GM18870 (cell line): ENCODE measurements at regions not wholly inside any gene's neighbourhood (a gene's known extent, or its start where the extent isn't known, plus 50 kb on each side); places are given as distances from the start of the nearest gene placed in this dataset.

Experiments
- ATAC-seq: cut with Tn5 transposase; IDR thresholded peaks from one replicate; pipeline ENCODE4 v1.9.1; 2021; ENCODE audit warnings: moderate library complexity; ENCODE audit not compliant: unreplicated experiment

DNA sequence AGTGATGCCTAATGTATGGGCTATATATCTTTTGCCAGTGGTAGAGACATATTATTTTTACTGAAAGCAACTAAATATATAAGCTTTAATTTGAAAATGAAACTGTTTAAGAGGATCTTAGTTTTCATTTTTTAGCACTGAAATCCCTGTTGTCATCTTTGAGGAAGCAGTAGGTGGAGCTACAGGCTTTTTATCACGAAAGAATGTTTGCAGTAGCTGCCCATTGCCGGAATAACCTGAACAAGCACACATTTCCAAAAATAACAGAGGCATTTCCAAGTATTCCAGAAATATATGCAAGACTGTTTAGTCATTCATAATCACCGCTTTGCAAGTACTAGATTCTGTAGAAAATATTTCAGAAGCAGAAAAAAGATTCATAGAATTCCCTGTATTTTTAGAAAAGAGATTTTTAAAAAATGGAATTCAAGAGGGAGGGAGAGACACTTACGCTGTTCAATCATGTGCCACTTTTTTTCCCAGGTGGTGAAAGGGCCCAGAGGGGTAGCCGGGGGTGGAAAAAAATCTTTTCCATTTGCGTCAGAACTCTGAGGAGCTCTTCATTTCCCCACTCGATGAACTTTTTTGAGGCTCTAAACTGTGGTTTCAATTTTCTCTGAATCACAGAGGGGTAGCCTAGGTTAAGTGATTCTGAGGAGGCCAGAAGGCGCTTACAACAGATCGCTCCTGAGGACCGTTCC lies 142.5 kb upstream of the FERMT1 start:
- ATAC-seq, result no peak

DNA sequence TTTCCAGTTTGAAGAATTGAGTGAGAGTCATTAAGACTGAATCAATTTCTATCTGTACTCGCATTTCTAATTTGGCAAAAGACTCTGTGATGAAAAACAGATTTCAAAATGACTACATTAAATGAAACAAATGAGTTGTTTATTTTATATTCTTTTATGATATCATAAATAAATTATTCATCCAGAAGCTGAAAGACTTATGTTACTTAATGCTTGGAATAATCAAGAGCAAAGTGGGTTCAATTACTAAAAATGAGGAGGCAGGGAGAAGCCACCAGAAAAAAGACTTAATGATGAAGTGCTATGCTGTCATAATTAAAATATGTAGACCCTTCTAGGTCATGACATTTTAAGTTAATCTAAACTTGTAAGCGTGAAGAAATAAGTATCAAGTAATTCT lies 130.6 kb upstream of the FERMT1 start:
- no peak for ATAC-seq

GRCh38 chr20:6245436-6245835 lies 122.6 kb upstream of the FERMT1 start:
- no peak for ATAC-seq

DNA sequence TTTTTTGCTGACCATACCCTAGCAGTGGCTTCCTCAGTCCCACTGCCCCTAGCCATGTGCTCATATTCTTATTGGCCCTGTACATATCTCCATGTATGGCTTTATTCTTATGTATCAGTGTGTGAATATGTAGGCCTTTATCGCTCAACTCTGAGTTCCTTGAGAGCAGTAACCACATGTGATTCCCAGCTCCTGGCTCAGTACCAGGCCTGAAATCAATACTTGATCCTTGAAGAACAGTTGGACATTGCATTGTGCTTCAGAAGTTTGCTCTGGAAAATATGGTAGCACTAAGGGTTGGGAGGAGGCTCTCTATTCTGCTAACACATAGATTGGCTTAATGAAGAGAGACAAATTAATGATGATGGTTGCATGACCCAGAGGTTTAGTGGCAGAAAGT lies 118.8 kb upstream of the FERMT1 start:
- no peak for ATAC-seq

DNA sequence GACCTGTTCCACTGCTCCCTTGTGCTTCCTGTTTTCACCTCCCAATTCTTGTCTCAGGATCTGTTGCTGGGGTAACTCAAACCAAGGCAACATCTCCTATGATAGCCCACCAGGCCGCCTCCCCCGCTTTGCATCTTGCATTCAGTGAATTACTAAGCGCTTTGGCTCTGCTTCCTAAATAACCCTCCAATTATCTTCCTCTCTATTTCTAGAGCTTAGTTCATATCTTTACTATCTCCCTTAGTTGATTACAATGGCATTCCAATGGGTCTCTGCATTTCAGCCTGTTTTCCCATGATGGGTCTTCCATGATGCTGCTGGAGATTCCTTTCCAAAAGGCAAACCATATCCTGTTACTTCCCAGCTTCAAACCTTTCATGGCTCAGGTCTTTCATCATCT lies 117.2 kb upstream of the FERMT1 start:
- ATAC-seq, result no peak

DNA sequence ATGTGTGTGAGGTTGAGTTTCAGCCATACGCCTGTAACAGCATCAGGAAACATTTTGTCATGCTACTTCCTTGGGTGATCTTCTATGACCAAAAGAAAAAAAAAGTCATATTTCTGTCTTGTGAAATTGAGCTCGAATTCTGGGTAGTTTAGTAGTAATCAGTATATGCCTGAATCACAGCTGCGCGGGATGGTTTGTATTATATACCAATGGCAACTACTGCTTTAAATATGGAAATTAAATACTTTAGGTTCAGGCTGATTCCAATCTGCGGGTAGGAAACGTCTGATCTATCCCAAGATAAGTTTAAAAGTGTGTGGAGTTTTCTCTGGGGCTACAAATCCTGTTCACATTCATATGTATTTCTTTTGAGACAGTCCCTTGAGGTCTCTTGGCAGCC lies 115.6 kb upstream of the FERMT1 start:
- no peak for ATAC-seq

- ATAC-seq, result no peak
Observed at GRCh38 chr20:6235510-6235909, 112.7 kb upstream of the FERMT1 start.

DNA sequence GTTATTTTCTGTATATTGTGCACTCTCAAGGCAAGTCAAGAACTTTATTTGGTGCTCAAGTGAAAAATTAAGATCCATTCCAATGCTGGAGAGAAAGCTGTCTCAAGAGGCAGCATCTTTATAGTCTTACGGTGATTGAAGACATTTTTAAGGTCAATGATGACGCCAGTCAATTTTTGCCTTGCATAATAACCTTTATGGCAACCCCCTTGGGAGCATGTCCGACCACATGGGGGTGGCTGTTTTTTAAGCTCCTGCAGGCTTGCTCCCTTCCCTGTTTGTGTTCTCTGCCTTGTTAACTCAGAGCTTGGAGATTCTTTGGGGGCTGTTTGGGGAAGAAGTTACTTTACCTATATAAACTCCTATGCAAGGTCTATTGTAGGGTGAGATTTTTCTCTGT lies 109.6 kb upstream of the FERMT1 start:
- no peak for ATAC-seq

DNA sequence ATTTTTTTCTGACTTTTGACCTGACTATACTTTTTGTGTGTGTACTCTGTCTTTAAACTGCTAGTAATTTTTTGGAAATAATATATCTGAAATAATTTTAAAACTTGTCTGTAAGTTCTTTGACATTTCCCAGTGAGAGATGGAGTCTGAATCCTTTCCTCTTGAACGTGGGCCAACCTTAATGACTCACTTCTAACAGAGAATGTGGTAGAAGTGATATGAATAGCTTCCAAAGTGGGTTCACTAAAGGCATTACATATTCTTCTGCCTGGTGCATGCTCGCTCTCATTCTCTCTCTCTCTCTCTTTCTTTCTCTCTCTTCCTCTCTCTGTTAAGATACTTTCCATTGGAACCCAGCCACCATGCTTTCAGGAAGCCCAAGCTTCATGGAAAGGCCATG lies 108.7 kb upstream of the FERMT1 start:
- ATAC-seq, result no peak

DNA sequence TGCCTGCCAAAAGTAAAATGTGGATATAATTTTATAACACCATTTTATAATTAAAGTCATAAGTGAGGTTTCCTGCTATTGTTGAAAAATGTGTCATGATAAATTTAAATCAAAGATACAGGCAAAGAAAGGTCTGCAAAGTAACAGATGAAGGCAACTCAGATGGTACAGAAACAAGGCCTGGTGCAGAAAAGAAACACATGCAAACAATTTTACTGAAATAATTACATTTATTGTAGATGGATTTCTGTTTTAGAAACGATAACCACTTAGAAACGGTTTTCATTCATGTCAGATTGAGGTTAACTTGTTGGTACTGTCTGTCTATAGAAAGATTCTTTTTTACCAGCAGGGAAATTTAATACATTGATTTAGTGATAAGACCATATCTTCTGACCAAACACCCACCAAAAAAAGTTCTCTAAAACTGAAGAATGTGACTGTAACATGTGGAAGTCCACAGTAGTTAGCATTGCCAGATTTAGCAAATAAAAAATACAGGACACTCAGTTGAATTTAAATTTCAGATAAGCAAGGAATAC lies 105.5 kb upstream of the FERMT1 start:
- no peak for ATAC-seq

DNA sequence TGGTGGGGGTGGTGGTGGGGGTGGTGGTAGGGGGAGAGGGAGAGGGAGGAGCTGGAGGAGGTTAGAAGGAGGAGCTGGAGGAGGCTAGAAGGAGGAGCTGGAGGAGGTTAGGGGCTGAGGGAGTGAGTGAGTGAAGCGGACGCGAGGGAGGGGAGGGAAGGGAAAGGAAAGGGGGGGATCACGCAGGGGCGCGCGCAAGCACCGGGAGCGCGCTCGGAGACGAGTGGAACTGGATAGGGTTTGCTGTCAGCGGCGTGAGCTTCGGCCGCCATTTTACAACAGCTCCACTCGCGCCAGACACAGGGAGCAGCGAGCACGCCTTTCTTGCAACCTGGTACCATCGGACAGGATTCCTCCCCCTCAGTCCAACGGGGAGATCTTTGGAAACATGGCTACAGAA lies 90.5 kb upstream of the FERMT1 start:
- ATAC-seq, result no peak

- ATAC-seq, result no peak
Observed at GRCh38 chr20:6212903-6213302, 90.1 kb upstream of the FERMT1 start.

DNA sequence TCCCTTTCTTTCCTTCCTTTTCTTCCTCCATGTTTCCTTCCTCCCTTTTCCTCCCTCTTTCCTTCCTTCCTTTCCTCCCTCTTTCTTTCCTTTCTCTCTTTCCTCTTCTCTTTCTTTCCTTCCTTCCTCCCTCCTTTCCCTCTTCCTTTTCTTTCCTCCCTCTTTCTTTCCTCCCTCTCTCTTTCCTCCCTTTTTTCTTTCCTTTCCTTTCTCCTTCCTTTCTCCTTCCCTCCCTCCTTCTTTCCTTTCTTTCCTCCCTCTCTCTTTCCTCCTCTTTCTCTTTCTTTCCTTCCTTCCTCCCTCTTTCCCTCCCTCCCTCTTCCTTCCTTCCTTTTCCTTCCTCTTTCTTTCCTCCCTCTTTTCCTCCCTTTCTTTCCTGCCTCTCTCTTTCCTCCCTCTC lies 86.3 kb upstream of the FERMT1 start:
- ATAC-seq, result no peak

DNA sequence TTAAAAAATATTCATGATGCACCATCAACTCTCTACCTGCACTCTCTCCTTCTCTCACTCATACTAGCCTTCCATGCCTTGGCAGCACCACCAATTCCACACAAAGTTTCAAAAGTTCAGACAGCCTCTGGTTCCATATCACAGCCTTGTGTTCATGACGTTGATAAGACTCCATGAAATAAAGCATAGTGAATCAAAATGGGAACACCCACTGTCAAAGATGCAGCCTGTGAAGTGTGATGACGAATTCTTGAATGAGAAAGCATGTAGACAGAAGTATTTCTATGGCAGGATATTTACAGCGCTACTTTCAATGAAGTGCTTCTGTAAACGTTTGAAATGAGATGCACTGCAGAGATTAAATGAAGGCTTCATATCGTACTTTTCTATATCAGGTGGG lies 77.3 kb upstream of the FERMT1 start:
- ATAC-seq, result no peak

DNA sequence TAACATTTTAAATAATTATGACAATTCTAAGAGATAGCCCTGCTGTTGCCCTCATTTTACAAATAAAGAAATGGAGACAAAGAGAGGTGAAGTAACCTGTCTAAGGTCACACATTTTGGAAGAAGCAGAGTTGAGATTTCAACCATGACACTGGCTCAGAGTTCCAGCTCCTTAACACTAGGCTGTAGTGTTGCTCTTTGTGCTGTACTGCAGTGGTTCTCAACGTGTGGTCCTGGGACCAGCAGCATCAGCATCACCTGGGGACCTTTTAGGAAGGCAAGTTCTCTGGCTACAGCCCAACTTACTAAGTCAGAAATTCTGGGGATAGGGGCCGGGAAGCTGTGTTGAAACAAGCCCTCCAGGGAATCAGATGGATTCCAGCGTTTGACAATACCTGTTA lies 62.4 kb upstream of the FERMT1 start:
- ATAC-seq, result no peak

DNA sequence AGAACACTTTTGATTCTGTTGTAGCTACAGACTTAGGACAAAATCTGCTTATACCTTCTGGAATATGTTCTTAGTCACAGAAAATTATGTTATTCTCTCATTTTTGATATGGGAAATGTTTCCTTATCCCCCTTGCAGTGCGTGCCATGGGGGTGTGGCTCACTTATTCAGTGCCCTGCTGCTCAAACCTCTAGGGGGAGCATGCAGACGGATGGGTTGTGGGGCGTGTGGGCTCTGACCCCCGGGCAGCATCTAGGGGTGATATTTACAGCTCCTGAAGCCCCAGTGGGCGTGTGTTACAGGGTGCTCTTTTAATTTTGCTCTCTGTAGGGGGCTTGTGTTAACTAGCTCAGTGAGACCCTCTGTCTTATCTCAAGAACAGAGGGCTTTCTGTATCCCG lies 61.3 kb upstream of the FERMT1 start:
- no peak for ATAC-seq

DNA sequence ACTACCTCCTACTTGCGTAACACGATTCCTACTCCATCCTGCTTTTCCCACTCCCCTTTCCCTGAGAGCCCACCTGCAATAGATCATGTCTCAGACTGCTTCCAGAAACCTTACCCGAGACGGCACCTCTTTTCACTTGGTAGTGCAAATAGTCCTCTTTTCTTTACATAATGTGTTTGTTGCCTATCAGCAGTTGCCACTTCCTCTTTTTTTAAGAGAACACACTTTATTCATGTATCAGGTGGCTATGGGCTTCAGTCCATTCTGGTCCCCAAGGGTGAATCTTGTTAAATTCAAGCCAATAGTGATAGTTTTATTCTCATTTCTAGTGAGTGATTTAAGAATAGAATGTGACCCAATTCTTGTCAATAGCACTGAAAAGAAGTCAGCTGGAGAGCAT lies 57.7 kb upstream of the FERMT1 start:
- ATAC-seq, result no peak

DNA sequence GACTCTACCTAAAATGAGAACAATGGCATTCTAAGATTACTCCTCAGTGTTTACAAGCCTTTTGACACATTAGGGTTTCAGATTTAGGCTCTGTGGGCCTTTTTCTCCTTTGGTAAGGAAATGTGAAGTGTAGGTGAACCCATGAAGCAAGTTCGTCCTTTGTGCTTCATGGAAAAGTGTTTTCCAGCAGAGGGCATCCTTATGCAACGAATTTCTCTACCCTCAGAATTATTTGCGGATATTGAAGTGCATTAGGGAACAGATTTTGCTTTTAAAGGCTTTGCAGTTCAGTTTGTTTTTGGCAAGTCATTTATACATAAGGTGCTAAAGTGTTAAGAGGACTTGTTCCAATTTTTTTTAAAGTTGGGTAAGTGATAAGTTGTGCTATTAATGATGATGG lies 55.7 kb upstream of the FERMT1 start:
- ATAC-seq, result no peak

GRCh38 chr20:6173481-6173880 lies 50.7 kb upstream of the FERMT1 start:
- no peak for ATAC-seq
